ENCODE measurements at regions not wholly inside any gene's neighbourhood (a gene's known extent, or its start where the extent isn't known, plus 50 kb on each side); places are given as distances from the start of the nearest gene placed in this dataset.
"Not testable (repeated sequence)": the region's sequence is repeated elsewhere in the genome, so short reads cannot be mapped to it uniquely, and the experiment has no call there.

DNA sequence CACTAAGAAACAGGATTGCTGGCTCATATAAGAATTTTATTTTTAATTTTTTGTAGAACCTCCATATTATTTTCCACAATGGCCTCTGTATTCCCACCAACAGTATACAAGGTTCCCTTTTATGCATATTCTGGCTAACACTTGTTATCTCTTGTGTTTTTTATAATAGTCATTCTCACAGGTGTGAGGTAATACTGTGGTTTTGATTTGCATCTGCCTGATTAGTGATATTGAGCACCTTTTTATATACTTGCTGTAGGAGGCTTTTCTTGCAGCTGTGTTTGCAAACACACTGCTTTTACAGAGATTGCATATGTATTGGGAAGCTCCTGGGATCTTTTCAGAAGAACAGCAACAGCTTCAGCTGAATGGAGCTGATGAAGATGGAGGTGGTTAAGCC is 164.8 kb downstream of the DEPDC1B start:
- no peak overlapping the region for H3K9ac ChIP-seq (ENCODE audit: low read length)
- H3K9me3 ChIP-seq (ENCODE audit: insufficient read depth, low read depth, low read length), result no peaks in the 10 kb centered on the region
- H3K4me1 ChIP-seq (ENCODE audit: insufficient read depth, low read length), result no peaks in the 10 kb centered on the region
- Mint-ChIP-seq H3K27ac (ENCODE audit: unreplicated experiment) (no peak overlapping the region), H3K4me1 (ENCODE audit: low read depth, unreplicated experiment) (peaks cover 3% of the 10 kb centered on the region), H3K36me3 (ENCODE audit: low read depth, unreplicated experiment) (no peaks in the 10 kb centered on the region), H3K27me3 (ENCODE audit: low read depth, unreplicated experiment) (no peaks in the 10 kb centered on the region), H3K4me3 (ENCODE audit: unreplicated experiment) (no peak overlapping the region), H3K9me3 (ENCODE audit: unreplicated experiment) (peaks cover 2% of the 10 kb centered on the region)
- no peaks in the 10 kb centered on the region for H3K79me2 ChIP-seq (ENCODE audit: insufficient read depth, low read length)
- no peak overlapping the region for H2AFZ ChIP-seq (ENCODE audit: low read depth, low read length)
- no peak overlapping the region for H3K4me2 ChIP-seq (ENCODE audit: low read length)
- DNase-seq (ENCODE audit: low read depth), result no peak
- no peak for TF ChIP-seq CTCF (IDR thresholded peaks at IDR 0.05; ENCODE audit: insufficient read depth, low read depth, low read length)
- no peak overlapping the region for H3K27ac ChIP-seq (ENCODE audit: low read depth, low read length)
- H3K27me3 ChIP-seq (ENCODE audit: insufficient read depth, low read length), result no peaks in the 10 kb centered on the region
- no peaks in the 10 kb centered on the region for H4K20me1 ChIP-seq (ENCODE audit: insufficient read depth, low read length)
- FAIRE-seq, result no peak
- no peak overlapping the region for H3K4me3 ChIP-seq (ENCODE audit: insufficient read depth, low read depth, low read length)
- no peaks in the 10 kb centered on the region for H3K36me3 ChIP-seq (ENCODE audit: insufficient read depth, low read length)

- FAIRE-seq (no peak), DNase-seq (ENCODE audit: low read depth) (no peak)
- H3K27ac ChIP-seq (ENCODE audit: low read depth, low read length), result no peak overlapping the region
- no peaks in the 10 kb centered on the region for H3K79me2 ChIP-seq (ENCODE audit: insufficient read depth, low read length)
- no peaks in the 10 kb centered on the region for H3K4me1 ChIP-seq (ENCODE audit: insufficient read depth, low read length)
- Mint-ChIP-seq H3K27me3 (ENCODE audit: low read depth, unreplicated experiment) (no peaks in the 10 kb centered on the region), H3K9me3 (ENCODE audit: unreplicated experiment) (peaks cover 2% of the 10 kb centered on the region), H3K4me1 (ENCODE audit: low read depth, unreplicated experiment) (no peaks in the 10 kb centered on the region), H3K36me3 (ENCODE audit: low read depth, unreplicated experiment) (no peaks in the 10 kb centered on the region), H3K4me3 (ENCODE audit: unreplicated experiment) (no peak overlapping the region), H3K27ac (ENCODE audit: unreplicated experiment) (no peak overlapping the region)
- no peaks in the 10 kb centered on the region for H3K9me3 ChIP-seq (ENCODE audit: insufficient read depth, low read depth, low read length)
- no peak overlapping the region for H2AFZ ChIP-seq (ENCODE audit: low read depth, low read length)
- H3K27me3 ChIP-seq (ENCODE audit: insufficient read depth, low read length), result no peaks in the 10 kb centered on the region
- H3K9ac ChIP-seq (ENCODE audit: low read length), result no peak overlapping the region
- H3K36me3 ChIP-seq (ENCODE audit: insufficient read depth, low read length), result no peaks in the 10 kb centered on the region
- no peak overlapping the region for H3K4me2 ChIP-seq (ENCODE audit: low read length)
- no peak overlapping the region for H3K4me3 ChIP-seq (ENCODE audit: insufficient read depth, low read depth, low read length)
- H4K20me1 ChIP-seq (ENCODE audit: insufficient read depth, low read length), result no peaks in the 10 kb centered on the region
- TF ChIP-seq EZH2 (IDR thresholded peaks at IDR 0.05; ENCODE audit: insufficient read depth, low read length) (no peak), CTCF (IDR thresholded peaks at IDR 0.05; ENCODE audit: insufficient read depth, low read depth, low read length) (no peak)
Measured at GRCh38 chr5:60533789-60534188, 166.2 kb downstream of the DEPDC1B start.

DNA sequence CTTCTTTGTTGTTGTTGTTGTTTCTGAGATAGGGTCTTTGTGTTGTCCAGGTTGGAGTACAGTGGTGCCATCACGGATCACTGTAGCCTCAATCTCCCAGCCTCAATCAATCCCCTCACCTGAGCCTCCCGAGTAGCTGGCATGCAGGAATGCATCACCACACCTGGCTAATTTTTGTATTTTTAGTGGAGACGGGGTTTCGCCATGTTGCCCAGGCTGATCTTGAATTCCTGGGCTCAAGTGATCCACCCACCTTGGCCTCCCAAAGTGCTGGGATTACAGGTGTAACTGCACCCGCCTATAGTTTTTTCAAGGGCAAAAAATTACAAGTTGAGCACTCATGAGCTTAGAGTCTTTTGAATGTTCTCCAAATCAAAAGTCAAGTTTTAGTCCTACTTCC is 167.2 kb downstream of the DEPDC1B start:
- H3K9ac ChIP-seq (ENCODE audit: low read length); H3K4me1 ChIP-seq (ENCODE audit: insufficient read depth, low read length); H3K4me2 ChIP-seq (ENCODE audit: low read length); H3K36me3 Mint-ChIP-seq (ENCODE audit: low read depth, unreplicated experiment); H3K79me2 ChIP-seq (ENCODE audit: insufficient read depth, low read length); DNase-seq (ENCODE audit: low read depth); H3K4me1 Mint-ChIP-seq (ENCODE audit: low read depth, unreplicated experiment); H3K36me3 ChIP-seq (ENCODE audit: insufficient read depth, low read length); H3K4me3 Mint-ChIP-seq (ENCODE audit: unreplicated experiment); H3K27ac Mint-ChIP-seq (ENCODE audit: unreplicated experiment); H3K27me3 ChIP-seq (ENCODE audit: insufficient read depth, low read length); H4K20me1 ChIP-seq (ENCODE audit: insufficient read depth, low read length); H3K4me3 ChIP-seq (ENCODE audit: insufficient read depth, low read depth, low read length); FAIRE-seq; H3K27ac ChIP-seq (ENCODE audit: low read depth, low read length); H3K27me3 Mint-ChIP-seq (ENCODE audit: low read depth, unreplicated experiment); H3K9me3 Mint-ChIP-seq (ENCODE audit: unreplicated experiment); H3K9me3 ChIP-seq (ENCODE audit: insufficient read depth, low read depth, low read length); H2AFZ ChIP-seq (ENCODE audit: low read depth, low read length): not testable (repeated sequence)

DNA sequence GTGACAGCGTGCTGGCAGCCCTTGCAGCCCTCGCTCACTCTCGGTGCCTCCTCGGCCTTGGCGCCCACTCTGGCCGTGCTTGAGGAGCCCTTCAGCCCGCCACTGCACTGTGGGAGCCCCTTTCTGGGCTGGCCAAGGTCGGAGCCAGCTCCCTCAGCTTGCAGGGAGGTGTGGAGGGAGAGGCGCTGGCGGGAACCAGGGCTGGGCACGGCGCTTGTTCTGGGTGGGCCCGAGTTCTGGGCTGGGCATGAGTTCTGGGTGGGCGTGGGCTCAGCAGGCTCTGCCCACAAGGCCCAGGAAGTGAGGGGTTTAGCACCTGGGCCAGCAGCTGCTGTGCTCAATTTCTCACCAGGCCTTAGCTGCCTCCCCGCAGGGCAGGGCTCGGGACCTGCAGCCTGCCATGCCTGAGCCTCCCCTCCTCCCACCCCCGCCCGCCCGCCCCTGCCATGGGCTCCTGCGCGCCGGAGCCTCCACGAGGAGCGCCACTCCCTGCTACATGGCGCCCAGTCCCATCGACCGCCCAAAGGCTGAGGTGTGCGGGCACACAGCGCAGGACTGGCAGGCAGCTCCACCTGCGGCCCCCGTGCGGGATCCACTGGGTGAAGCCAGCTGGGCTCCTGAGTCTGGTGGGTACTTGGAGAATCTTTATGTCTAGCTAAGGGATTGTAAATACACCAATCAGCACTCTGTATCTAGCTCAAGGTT is 169.7 kb downstream of the DEPDC1B start:
- H3K27ac ChIP-seq (ENCODE audit: low read depth, low read length); H3K27ac Mint-ChIP-seq (ENCODE audit: unreplicated experiment); H3K27me3 ChIP-seq (ENCODE audit: insufficient read depth, low read length); H3K9me3 Mint-ChIP-seq (ENCODE audit: unreplicated experiment); H3K36me3 ChIP-seq (ENCODE audit: insufficient read depth, low read length); H3K4me3 ChIP-seq (ENCODE audit: insufficient read depth, low read depth, low read length); H2AFZ ChIP-seq (ENCODE audit: low read depth, low read length); H3K36me3 Mint-ChIP-seq (ENCODE audit: low read depth, unreplicated experiment); H3K4me1 Mint-ChIP-seq (ENCODE audit: low read depth, unreplicated experiment); FAIRE-seq; H3K79me2 ChIP-seq (ENCODE audit: insufficient read depth, low read length); H3K9ac ChIP-seq (ENCODE audit: low read length); H3K27me3 Mint-ChIP-seq (ENCODE audit: low read depth, unreplicated experiment); H3K4me3 Mint-ChIP-seq (ENCODE audit: unreplicated experiment); H3K4me1 ChIP-seq (ENCODE audit: insufficient read depth, low read length); H4K20me1 ChIP-seq (ENCODE audit: insufficient read depth, low read length); DNase-seq (ENCODE audit: low read depth); H3K9me3 ChIP-seq (ENCODE audit: insufficient read depth, low read depth, low read length); H3K4me2 ChIP-seq (ENCODE audit: low read length): not testable (repeated sequence)
